ENCODE measurements at regions not wholly inside any gene's neighbourhood (a gene's known extent, or its start where the extent isn't known, plus 50 kb on each side); places are given as distances from the start of the nearest gene placed in this dataset.
A peak's percentile ranks its signal among the peaks of the same experiment; 100 is the strongest.

- Histone ChIP-seq H3K36me3 (ENCODE audit: control insufficient read depth in 1 of 2, insufficient read depth in 2 of 2, low read length in 2 of 2) (no peaks in the 10 kb centered on the region), H3K18ac (ENCODE audit: low read length) (no peak overlapping the region), H3K27ac (ENCODE audit: low read depth, low read length) (no peak overlapping the region), H4K8ac (ENCODE audit: low read depth, low read length) (no peak overlapping the region), H3K4me2 (ENCODE audit: low read length) (no peak overlapping the region), H2BK12ac (ENCODE audit: low read length) (no peak overlapping the region), H3K79me1 (ENCODE audit: low read length) (no peaks in the 10 kb centered on the region), H4K12ac (ENCODE audit: low read depth, low read length) (no peak overlapping the region), H3K9ac (ENCODE audit: low read length) (no peak overlapping the region), H3K4ac (ENCODE audit: low read depth, low read length) (no peak overlapping the region), H3K4me3 (ENCODE audit: low read depth, low read length) (no peak overlapping the region), H2BK120ac (ENCODE audit: insufficient read depth, low read length, poor library complexity) (no peak overlapping the region), H3K23ac (ENCODE audit: low read length) (no peak overlapping the region), H3K4me1 (ENCODE audit: control insufficient read depth in 1 of 2, insufficient read depth in 2 of 2, low read length in 2 of 2) (peaks cover 0 to 3% of the 10 kb centered on the region in 2 experiments), H2AK5ac (ENCODE audit: low read length) (no peak overlapping the region), H3K79me2 (ENCODE audit: control insufficient read depth, insufficient read depth, low read length, poor library complexity) (no peaks in the 10 kb centered on the region), H3K9me3 (ENCODE audit: insufficient read depth, low read depth, low read length) (peaks cover 2% of the 10 kb centered on the region), H3K14ac (ENCODE audit: low read length) (no peak overlapping the region), H4K91ac (ENCODE audit: low read depth, low read length) (no peak overlapping the region), H2BK5ac (ENCODE audit: low read depth, low read length, poor library complexity) (no peak overlapping the region), H3K27me3 (ENCODE audit: insufficient read depth, low read length) (peaks cover 9% of the 10 kb centered on the region), H2AFZ (ENCODE audit: insufficient read depth, low read length, poor library complexity) (no peak overlapping the region)
- DNase-seq, result no peak
- no CpG with 5 or more reads among the region's 9 CpGs for WGBS (ENCODE audit: extremely low coverage, insufficient coverage, insufficient read length)
Measured at GRCh38 chr20:59400708-59401107, 100.3 kb downstream of the EDN3 start.

GRCh38 chr20:59402681-59403080 lies 102.3 kb downstream of the EDN3 start:
- Histone ChIP-seq H3K23ac (ENCODE audit: low read length) (no peak overlapping the region), H3K14ac (ENCODE audit: low read length) (no peak overlapping the region), H3K27ac (ENCODE audit: low read depth, low read length) (no peak overlapping the region), H4K12ac (ENCODE audit: low read depth, low read length) (no peak overlapping the region), H3K27me3 (ENCODE audit: insufficient read depth, low read length) (peaks cover 15% of the 10 kb centered on the region), H2BK5ac (ENCODE audit: low read depth, low read length, poor library complexity) (no peak overlapping the region), H2AFZ (ENCODE audit: insufficient read depth, low read length, poor library complexity) (no peak overlapping the region), H3K18ac (ENCODE audit: low read length) (no peak overlapping the region), H4K91ac (ENCODE audit: low read depth, low read length) (no peak overlapping the region), H2BK12ac (ENCODE audit: low read length) (no peak overlapping the region), H4K8ac (ENCODE audit: low read depth, low read length) (no peak overlapping the region), H2AK5ac (ENCODE audit: low read length) (no peak overlapping the region), H3K4me1 (ENCODE audit: control insufficient read depth in 1 of 2, insufficient read depth in 2 of 2, low read length in 2 of 2) (peaks cover 0 to 3% of the 10 kb centered on the region in 2 experiments), H3K79me2 (ENCODE audit: control insufficient read depth, insufficient read depth, low read length, poor library complexity) (no peaks in the 10 kb centered on the region), H3K4ac (ENCODE audit: low read depth, low read length) (no peak overlapping the region), H3K9me3 (ENCODE audit: insufficient read depth, low read depth, low read length) (peaks cover 4% of the 10 kb centered on the region), H3K79me1 (ENCODE audit: low read length) (no peaks in the 10 kb centered on the region), H3K36me3 (ENCODE audit: control insufficient read depth in 1 of 2, insufficient read depth in 2 of 2, low read length in 2 of 2) (no peaks in the 10 kb centered on the region), H2BK120ac (ENCODE audit: insufficient read depth, low read length, poor library complexity) (no peak overlapping the region), H3K4me3 (ENCODE audit: low read depth, low read length) (no peak overlapping the region), H3K4me2 (ENCODE audit: low read length) (no peak overlapping the region), H3K9ac (ENCODE audit: low read length) (no peak overlapping the region)
- no CpG with 5 or more reads among the region's 9 CpGs for WGBS (ENCODE audit: extremely low coverage, insufficient coverage, insufficient read length)
- DNase-seq, result peak in 1 of 2 donors; percentile 5

DNA sequence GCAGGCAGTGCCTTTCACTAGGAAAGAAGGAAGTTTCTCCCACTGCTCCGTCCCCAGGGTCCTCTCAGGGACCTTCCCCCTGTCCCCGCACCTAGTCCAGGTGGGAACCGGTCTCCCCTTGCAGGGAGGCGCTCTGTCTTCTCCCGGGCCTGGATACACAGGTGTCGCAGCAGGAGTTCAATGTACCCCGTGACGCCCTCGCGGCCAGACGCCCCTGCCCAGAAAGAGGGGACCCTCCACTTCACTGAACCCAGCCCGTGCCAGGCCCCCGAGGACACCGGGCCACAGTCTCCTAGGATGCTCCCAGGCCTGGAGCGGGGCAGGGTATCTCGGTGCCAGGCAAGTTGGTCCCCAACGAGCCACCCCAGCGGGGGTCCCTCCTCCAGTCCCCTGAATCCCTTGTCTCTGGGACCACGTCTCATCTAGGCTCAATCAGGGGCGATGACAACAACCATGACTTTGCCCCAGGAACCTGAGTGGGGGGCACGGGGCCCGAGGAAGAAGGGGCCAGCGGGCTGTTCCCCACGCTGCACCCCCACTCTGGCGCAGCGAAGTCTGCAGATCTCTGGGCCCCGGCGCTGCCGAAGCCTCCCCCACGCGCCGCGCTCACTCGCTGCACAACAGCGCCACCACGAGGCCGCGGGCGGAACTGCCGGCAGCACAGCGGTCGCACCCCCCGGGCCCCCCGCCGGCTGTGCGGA lies 103.0 kb downstream of the EDN3 start:
- Histone ChIP-seq H3K79me2 (ENCODE audit: control insufficient read depth, insufficient read depth, low read length, poor library complexity) (no peaks in the 10 kb centered on the region), H4K8ac (ENCODE audit: low read depth, low read length) (no peak overlapping the region), H3K9ac (ENCODE audit: low read length) (no peak overlapping the region), H2AK5ac (ENCODE audit: low read length) (no peak overlapping the region), H2AFZ (ENCODE audit: insufficient read depth, low read length, poor library complexity) (no peak overlapping the region), H3K23ac (ENCODE audit: low read length) (no peak overlapping the region), H3K27ac (ENCODE audit: low read depth, low read length) (no peak overlapping the region), H3K27me3 (ENCODE audit: insufficient read depth, low read length) (peaks cover 15% of the 10 kb centered on the region), H3K18ac (ENCODE audit: low read length) (no peak overlapping the region), H3K4me2 (ENCODE audit: low read length) (peak overlapping the region; percentile 48), H3K14ac (ENCODE audit: low read length) (no peak overlapping the region), H4K91ac (ENCODE audit: low read depth, low read length) (no peak overlapping the region), H3K79me1 (ENCODE audit: low read length) (no peaks in the 10 kb centered on the region), H2BK5ac (ENCODE audit: low read depth, low read length, poor library complexity) (no peak overlapping the region), H2BK12ac (ENCODE audit: low read length) (no peak overlapping the region), H3K4me3 (ENCODE audit: low read depth, low read length) (no peak overlapping the region), H2BK120ac (ENCODE audit: insufficient read depth, low read length, poor library complexity) (no peak overlapping the region), H3K4me1 (ENCODE audit: control insufficient read depth in 1 of 2, insufficient read depth in 2 of 2, low read length in 2 of 2) (peaks cover 0 to 3% of the 10 kb centered on the region in 2 experiments), H3K4ac (ENCODE audit: low read depth, low read length) (no peak overlapping the region), H4K12ac (ENCODE audit: low read depth, low read length) (no peak overlapping the region), H3K9me3 (ENCODE audit: insufficient read depth, low read depth, low read length) (peaks cover 4% of the 10 kb centered on the region), H3K36me3 (ENCODE audit: control insufficient read depth in 1 of 2, insufficient read depth in 2 of 2, low read length in 2 of 2) (no peaks in the 10 kb centered on the region)
- DNase-seq, result peak; percentile 13 to 43
- no CpG with 5 or more reads among the region's 46 CpGs for WGBS (ENCODE audit: extremely low coverage, insufficient coverage, insufficient read length)

GRCh38 chr20:59403962-59404314 lies 103.5 kb downstream of the EDN3 start:
- H3K36me3 ChIP-seq (ENCODE audit: control insufficient read depth in 1 of 2, insufficient read depth in 2 of 2, low read length in 2 of 2), result no peaks in the 10 kb centered on the region
- H2BK5ac ChIP-seq (ENCODE audit: low read depth, low read length, poor library complexity), result no peak overlapping the region
- H3K14ac ChIP-seq (ENCODE audit: low read length), result no peak overlapping the region
- H3K79me1 ChIP-seq (ENCODE audit: low read length), result no peaks in the 10 kb centered on the region
- H3K23ac ChIP-seq (ENCODE audit: low read length), result no peak overlapping the region
- peaks cover 15% of the 10 kb centered on the region for H3K27me3 ChIP-seq (ENCODE audit: insufficient read depth, low read length)
- no peak overlapping the region for H3K4me3 ChIP-seq (ENCODE audit: low read depth, low read length)
- no peak overlapping the region for H2AFZ ChIP-seq (ENCODE audit: insufficient read depth, low read length, poor library complexity)
- H4K8ac ChIP-seq (ENCODE audit: low read depth, low read length), result no peak overlapping the region
- no peak overlapping the region for H2AK5ac ChIP-seq (ENCODE audit: low read length)
- peaks cover 4% of the 10 kb centered on the region for H3K9me3 ChIP-seq (ENCODE audit: insufficient read depth, low read depth, low read length)
- peak overlapping the region; percentile 48 for H3K4me2 ChIP-seq (ENCODE audit: low read length)
- no CpG with 5 or more reads among the region's 9 CpGs for WGBS (ENCODE audit: extremely low coverage, insufficient coverage, insufficient read length)
- H2BK12ac ChIP-seq (ENCODE audit: low read length), result no peak overlapping the region
- H3K18ac ChIP-seq (ENCODE audit: low read length), result no peak overlapping the region
- no peak overlapping the region for H3K9ac ChIP-seq (ENCODE audit: low read length)
- no peak overlapping the region for H3K27ac ChIP-seq (ENCODE audit: low read depth, low read length)
- no peak overlapping the region for H4K12ac ChIP-seq (ENCODE audit: low read depth, low read length)
- no peak overlapping the region for H3K4ac ChIP-seq (ENCODE audit: low read depth, low read length)
- peaks cover 0 to 3% of the 10 kb centered on the region in 2 experiments for H3K4me1 ChIP-seq (ENCODE audit: control insufficient read depth in 1 of 2, insufficient read depth in 2 of 2, low read length in 2 of 2)
- no peaks in the 10 kb centered on the region for H3K79me2 ChIP-seq (ENCODE audit: control insufficient read depth, insufficient read depth, low read length, poor library complexity)
- no peak overlapping the region for H2BK120ac ChIP-seq (ENCODE audit: insufficient read depth, low read length, poor library complexity)
- DNase-seq, result no peak
- no peak overlapping the region for H4K91ac ChIP-seq (ENCODE audit: low read depth, low read length)
